ENCODE measurements at regions not wholly inside any gene's neighbourhood (a gene's known extent, or its start where the extent isn't known, plus 50 kb on each side); places are given as distances from the start of the nearest gene placed in this dataset.

- TF ChIP-seq EP300 (IDR thresholded peaks at IDR 0.05) (no peak), POLR2A (IDR thresholded peaks at IDR 0.05) (no peak)
- TF ChIP-seq, protein P1, sequence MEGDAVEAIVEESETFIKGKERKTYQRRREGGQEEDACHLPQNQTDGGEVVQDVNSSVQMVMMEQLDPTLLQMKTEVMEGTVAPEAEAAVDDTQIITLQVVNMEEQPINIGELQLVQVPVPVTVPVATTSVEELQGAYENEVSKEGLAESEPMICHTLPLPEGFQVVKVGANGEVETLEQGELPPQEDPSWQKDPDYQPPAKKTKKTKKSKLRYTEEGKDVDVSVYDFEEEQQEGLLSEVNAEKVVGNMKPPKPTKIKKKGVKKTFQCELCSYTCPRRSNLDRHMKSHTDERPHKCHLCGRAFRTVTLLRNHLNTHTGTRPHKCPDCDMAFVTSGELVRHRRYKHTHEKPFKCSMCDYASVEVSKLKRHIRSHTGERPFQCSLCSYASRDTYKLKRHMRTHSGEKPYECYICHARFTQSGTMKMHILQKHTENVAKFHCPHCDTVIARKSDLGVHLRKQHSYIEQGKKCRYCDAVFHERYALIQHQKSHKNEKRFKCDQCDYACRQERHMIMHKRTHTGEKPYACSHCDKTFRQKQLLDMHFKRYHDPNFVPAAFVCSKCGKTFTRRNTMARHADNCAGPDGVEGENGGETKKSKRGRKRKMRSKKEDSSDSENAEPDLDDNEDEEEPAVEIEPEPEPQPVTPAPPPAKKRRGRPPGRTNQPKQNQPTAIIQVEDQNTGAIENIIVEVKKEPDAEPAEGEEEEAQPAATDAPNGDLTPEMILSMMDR (IDR thresholded peaks at IDR 0.05): no peak
These were observed 79.4 kb upstream of the KSR1 start for GRCh38 chr17:27376637-27377547.

Measured in tibial nerve (tissue), 4 donors.